Daoy (cell line): ENCODE measurements at regions not wholly inside any gene's neighbourhood (a gene's known extent, or its start where the extent isn't known, plus 50 kb on each side); places are given as distances from the start of the nearest gene placed in this dataset.
"Not testable (repeated sequence)": the region's sequence is repeated elsewhere in the genome, so short reads cannot be mapped to it uniquely, and the experiment has no call there.

Experiments
- DNase-seq: peaks from one replicate; pipeline ENCODE4 v3.0.0-alpha.2; 2015; ENCODE audit warnings: low read depth

- DNase-seq = not testable (repeated sequence)
Measured at GRCh38 chr3:75840160-75840559, 54.8 kb upstream of the ZNF717 start.

GRCh38 chr3:75850301-75851008 is 65.1 kb upstream of the ZNF717 start:
- not testable (repeated sequence) for DNase-seq

GRCh38 chr3:75863130-75863529 is 77.8 kb upstream of the ZNF717 start:
- no peak for DNase-seq

DNA sequence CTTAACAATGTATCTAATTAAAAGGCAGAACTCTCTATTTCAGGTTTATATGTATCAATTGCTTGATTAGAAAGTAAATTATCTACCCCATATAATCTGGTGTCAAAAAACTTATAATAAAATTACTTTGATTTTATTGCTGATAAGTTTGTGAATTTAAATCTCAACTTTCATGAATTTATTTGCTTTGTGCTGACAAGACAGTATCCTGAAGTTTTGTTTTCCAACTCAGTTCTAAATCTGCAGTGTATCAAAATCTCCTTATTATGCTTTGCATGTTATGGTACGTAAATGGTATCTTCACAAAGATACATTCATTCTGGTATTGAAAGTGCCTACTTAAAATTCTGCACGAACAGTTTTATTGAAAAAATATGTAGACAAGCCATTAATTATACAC is 78.5 kb upstream of the ZNF717 start:
- no peak for DNase-seq

DNA sequence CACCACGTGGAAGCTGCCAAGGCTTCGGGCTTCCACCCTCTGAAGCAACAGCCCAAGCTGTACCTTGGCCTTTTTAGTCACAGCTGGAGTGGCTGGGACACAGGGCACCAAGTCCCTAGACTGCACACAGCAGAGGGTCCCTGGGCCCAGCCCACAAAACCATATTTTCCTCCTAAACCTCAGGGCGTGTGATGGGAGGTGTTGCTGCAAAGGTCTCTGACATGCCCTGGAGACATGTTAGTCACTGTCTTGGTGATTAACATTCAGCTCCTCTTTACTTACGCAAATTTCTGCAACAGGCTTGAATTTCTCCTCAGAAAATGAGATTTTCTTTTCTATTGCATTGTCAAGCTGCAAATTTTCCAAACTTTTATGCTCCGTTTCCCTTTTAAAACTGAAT is 98.4 kb upstream of the ZNF717 start:
- not testable (repeated sequence) for DNase-seq

- no peak for DNase-seq
Measured at GRCh38 chr3:75886971-75887526, 101.7 kb upstream of the ZNF717 start.

DNA sequence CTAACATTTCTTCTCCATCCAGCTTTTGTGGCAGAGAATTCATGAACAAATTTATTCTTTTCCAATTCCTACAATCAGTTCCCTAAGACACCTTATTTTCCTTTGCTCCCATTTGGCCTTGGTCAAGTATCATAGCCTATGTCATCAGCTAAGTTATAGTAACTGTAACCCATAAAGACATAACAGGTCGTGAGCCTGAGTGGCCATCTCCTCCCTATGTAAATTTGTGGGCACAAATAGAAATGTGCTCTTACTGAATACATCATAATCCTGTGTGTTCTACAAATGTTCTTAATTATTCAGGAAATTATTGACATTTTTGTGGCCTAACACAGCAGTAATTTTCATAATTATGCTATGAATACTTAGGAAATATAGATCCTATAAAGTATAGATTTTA is 108.9 kb upstream of the ZNF717 start:
- no peak for DNase-seq

GRCh38 chr3:75896265-75896664 is 110.9 kb upstream of the ZNF717 start:
- DNase-seq = no peak

DNA sequence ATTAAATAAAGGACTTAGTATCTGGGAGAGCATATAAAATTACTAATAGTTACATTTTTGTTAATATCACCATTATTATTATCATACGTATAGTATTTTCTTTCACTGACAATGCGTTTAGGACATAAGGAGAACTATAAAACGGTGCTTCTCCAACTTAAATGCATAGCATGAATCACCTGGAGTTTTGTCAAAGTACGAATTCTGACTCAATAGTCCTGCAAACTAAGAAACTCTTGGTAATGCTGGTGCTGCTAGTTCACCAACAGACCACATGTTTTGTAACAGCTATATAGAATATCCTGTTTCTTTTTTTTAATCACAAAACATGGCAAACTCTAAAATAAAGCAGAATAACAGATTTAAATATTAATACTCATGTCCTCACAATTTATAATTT is 116.1 kb upstream of the ZNF717 start:
- not testable (repeated sequence) for DNase-seq

GRCh38 chr3:75906555-75907112 is 121.3 kb upstream of the ZNF717 start:
- DNase-seq = peak; percentile 0

DNA sequence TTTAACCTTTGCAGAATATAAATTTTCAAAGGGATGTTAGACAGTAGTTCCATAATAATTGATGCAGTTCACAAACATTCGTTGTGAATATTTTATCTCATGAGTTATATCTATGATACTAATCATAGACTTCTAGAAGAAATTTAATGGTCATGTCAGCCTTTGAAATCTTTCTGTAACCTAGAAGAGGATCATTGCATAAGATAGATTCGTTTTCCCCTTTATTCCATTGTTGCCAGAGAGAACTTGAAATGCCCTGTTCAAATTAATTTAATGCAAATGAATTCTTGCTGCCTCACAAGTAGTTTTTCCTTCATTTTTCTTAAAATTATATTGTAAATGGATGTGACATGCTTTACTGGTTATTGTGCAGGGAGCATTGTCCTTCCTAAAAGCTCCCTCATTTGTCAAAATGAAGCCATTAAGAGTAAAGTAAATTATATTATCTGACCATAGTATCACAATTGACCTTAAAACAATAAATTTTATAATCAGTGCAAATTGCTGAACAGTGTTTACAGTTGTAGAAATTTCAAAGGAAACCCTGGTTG is 128.5 kb upstream of the ZNF717 start:
- DNase-seq = no peak

DNA sequence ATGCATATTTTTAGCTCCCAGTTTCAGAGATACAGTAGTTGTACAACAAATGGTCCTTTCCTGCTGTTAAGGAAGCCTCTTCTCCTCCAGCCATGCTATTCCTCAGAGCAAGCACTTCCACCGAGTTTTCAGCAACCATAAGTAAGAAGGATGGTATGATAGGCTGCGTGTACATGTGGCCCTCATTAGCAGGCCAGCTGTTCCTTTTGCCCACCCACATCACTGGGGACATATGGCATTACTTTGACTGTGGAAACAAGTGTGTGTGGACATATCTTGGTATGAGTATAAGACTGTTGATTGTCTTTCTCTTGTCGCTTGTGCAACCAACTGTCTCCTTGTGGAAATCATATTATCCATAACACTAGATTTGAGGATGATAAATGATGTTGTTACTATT is 129.4 kb upstream of the ZNF717 start:
- not testable (repeated sequence) for DNase-seq

GRCh38 chr3:75938921-75939320 is 153.6 kb upstream of the ZNF717 start:
- DNase-seq = no peak

- no peak for DNase-seq
Measured at GRCh38 chr3:75951941-75952340, 166.6 kb upstream of the ZNF717 start.

- not testable (repeated sequence) for DNase-seq
Measured at GRCh38 chr3:75960031-75960430, 174.7 kb upstream of the ZNF717 start.

GRCh38 chr3:75962054-75962453 is 176.7 kb upstream of the ZNF717 start:
- DNase-seq = not testable (repeated sequence)

GRCh38 chr3:75967071-75967470 is 181.7 kb upstream of the ZNF717 start:
- no peak for DNase-seq

DNA sequence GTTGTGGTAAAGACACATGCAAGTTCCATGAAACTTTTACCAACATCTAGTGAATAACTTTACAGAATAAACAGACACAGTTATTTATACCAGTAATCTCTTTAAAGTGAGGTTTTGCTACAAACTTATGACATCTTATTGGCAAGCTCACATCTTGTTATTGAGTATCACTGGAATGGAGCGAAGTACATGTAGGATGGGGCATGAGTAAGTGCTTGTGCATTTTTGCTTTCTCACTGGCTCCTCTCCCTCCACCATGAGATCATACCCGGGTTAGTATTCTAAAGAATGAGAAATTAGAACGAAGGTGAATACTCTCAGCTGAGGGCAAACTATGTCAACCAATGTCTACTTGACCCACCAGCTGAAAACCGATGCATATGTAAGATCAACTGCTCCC is 193.3 kb upstream of the ZNF717 start:
- no peak for DNase-seq

GRCh38 chr3:75981401-75981800 is 196.1 kb upstream of the ZNF717 start:
- DNase-seq = no peak

- DNase-seq = no peak
Measured at GRCh38 chr3:75982151-75982550, 196.8 kb upstream of the ZNF717 start.

DNA sequence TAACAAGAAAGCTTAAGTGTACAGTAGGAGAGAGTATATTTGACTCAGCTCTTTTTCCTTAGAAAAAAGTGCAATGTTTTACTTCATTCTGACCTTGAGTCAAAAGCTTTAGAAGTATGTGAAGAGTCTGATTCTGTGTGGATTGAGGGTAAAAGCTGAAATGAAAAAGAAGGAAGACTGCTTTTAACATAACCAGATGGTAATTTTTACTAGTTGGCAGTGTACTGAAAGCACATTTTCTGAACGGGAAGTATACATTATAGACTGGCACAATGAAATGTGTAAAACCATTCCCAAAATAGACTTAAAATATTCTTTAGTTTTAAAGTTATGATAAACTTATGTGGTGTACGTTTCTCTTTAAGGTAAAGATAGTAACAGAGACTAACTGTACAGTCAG is 197.8 kb upstream of the ZNF717 start:
- DNase-seq = no peak

GRCh38 chr3:75983609-75984290 is 198.4 kb upstream of the ZNF717 start:
- DNase-seq = no peak

DNA sequence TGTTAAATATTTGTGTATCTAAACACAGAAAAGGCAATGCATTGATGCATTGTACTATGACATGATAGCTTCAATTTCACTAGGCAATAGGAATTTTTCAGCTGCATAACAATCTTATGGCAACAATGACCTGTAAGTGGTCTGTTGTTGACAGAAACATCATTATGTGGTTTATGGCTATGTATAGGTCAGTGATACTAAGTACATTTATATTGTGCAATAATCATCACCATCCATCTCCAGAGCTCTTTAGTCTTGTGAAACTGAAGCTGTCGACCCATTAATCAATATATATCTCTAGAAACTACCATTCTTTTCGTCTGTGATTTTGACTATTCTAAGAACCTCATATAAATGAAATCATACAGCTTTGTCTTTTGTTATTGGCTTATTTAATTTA is 200.1 kb upstream of the ZNF717 start:
- no peak for DNase-seq
